ENCODE measurements at regions not wholly inside any gene's neighbourhood (a gene's known extent, or its start where the extent isn't known, plus 50 kb on each side); places are given as distances from the start of the nearest gene placed in this dataset.

DNA sequence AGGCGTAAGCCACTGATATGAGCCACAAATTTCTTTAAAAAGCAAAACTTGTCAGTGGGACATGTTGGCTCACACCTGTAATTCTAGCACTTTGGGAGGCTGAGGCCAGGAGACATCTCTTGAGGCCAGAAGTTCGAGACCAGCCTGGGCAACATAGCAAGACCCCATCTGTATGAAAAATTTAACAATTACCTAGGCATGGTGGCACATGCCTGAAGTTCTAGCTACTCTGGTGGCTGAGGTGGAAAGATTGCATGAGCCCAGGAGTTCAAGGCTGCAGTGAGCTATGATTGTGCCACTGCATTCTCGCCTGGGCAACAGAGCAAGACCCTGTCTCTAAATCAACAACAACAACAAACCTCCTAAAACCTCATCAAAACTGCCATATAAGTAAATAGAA, 147.6 kb upstream of the BARHL2 start:
- Histone ChIP-seq H4K5ac (ENCODE audit: insufficient read length, low read depth, low read length) (no peak overlapping the region), H3K9ac (replicated peaks in 1 of 4; ENCODE audit: extremely low read depth in 1 of 4, low read depth in 3 of 4, low read length in 3 of 4) (no peak overlapping the region), H2BK120ac (replicated peaks; ENCODE audit: low read depth, low read length) (no peak overlapping the region), H3K9me3 (ENCODE audit: insufficient read depth in 2 of 2, low read depth in 1 of 2, low read length in 1 of 2) (no peaks in the 10 kb centered on the region), H3K79me2 (ENCODE audit: control insufficient read depth in 1 of 2, insufficient read depth in 2 of 2, low read length in 2 of 2) (no peaks in the 10 kb centered on the region), H2BK12ac (ENCODE audit: low read depth, low read length) (no peak overlapping the region), H2BK5ac (ENCODE audit: low read depth, low read length) (no peak overlapping the region), H3K4me1 (replicated peaks in 1 of 4; ENCODE audit: control insufficient read depth in 3 of 4, insufficient read depth in 4 of 4, low read length in 3 of 4) (no peaks in the 10 kb centered on the region), H2AK5ac (ENCODE audit: low read depth, low read length) (no peak overlapping the region), H3K23me2 (ENCODE audit: low read depth, low read length) (no peaks in the 10 kb centered on the region), H4K91ac (replicated peaks; ENCODE audit: insufficient read length, low read length) (no peak overlapping the region), H4K20me1 (replicated peaks in 1 of 2; ENCODE audit: control insufficient read depth in 1 of 2, insufficient read depth in 2 of 2, low read length in 2 of 2) (no peaks in the 10 kb centered on the region), H3K79me1 (ENCODE audit: low read depth, low read length) (no peaks in the 10 kb centered on the region), H2BK15ac (ENCODE audit: low read length) (no peak overlapping the region), H3K56ac (replicated peaks; ENCODE audit: insufficient read length, low read depth, low read length) (no peak overlapping the region), H3K18ac (ENCODE audit: extremely low read depth, low read length) (no peak overlapping the region), H3K4me2 (ENCODE audit: insufficient read depth in 1 of 2, low read depth in 2 of 2, low read length in 2 of 2) (no peak overlapping the region), H2BK20ac (ENCODE audit: low read length) (no peak overlapping the region), H4K8ac (ENCODE audit: extremely low read depth, insufficient read depth, low read length) (no peak overlapping the region), H3K4ac (replicated peaks; ENCODE audit: insufficient read length, low read depth, low read length) (no peak overlapping the region), H3K27me3 (replicated peaks in 1 of 4; ENCODE audit: control insufficient read depth in 3 of 4, extremely low read depth in 1 of 4, insufficient read depth in 3 of 4, low read length in 3 of 4) (no peaks in the 10 kb centered on the region), H3K36me3 (ENCODE audit: control insufficient read depth in 2 of 4, insufficient read depth in 4 of 4, low read length in 3 of 4) (no peaks in the 10 kb centered on the region), H3K4me3 (ENCODE audit: extremely low read depth in 1 of 4, insufficient read depth in 2 of 4, low read depth in 3 of 4, low read length in 4 of 4) (no peak overlapping the region), H3K27ac (ENCODE audit: low read depth, low read length) (no peak overlapping the region), H3K23ac (ENCODE audit: insufficient read length) (no peak overlapping the region), H2AFZ (ENCODE audit: low read length) (no peak overlapping the region), H3K14ac (ENCODE audit: insufficient read length) (no peak overlapping the region)
- CTCF ChIA-PET (ENCODE audit: partially characterized antibody), result interaction anchor here (1.1 to 2.2 kb wide), 2 partner anchors 12 to 14 kb away, joined by 4 to 6 read pairs; no protein-coding TSS in a partner anchor
- DNase-seq (ENCODE audit: low read depth in 1 of 2, low spot score in 2 of 2) (no peak), FAIRE-seq (no peak)
- 90% methylated on average over 3 of the region's 3 CpGs; no CpG with 5 or more reads in 1 of the 2 experiments for WGBS, 2 experiments (ENCODE audit: extremely low coverage in 1 of 2, insufficient coverage in 1 of 2, insufficient read length in 1 of 2, insufficient replicate concordance in 2 of 2, low coverage in 1 of 2, low lambda C conversion rate in 2 of 2, missing lambda C conversion rate in 1 of 2)
- TF ChIP-seq KDM1A (IDR thresholded peaks at IDR 0.05; ENCODE audit: borderline replicate concordance, low read length), result peak; percentile 34; the same call in 1 of the 2 replicates
- TF ChIP-seq, protein P1, sequence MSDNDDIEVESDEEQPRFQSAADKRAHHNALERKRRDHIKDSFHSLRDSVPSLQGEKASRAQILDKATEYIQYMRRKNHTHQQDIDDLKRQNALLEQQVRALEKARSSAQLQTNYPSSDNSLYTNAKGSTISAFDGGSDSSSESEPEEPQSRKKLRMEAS (IDR thresholded peaks at IDR 0.05), result no peak
- POLR2A ChIA-PET (ENCODE audit: partially characterized antibody), result interaction anchor here (0.9 kb wide), 1 partner anchor 152 kb away, joined by 3 read pairs; no protein-coding TSS in a partner anchor

All from H1 (cell line).